HG02610 (cell line): ENCODE measurements at regions not wholly inside any gene's neighbourhood (a gene's known extent, or its start where the extent isn't known, plus 50 kb on each side); places are given as distances from the start of the nearest gene placed in this dataset.
"Not testable (repeated sequence)": the region's sequence is repeated elsewhere in the genome, so short reads cannot be mapped to it uniquely, and the experiment has no call there.

Source experiments
- ATAC-seq: cut with Tn5 transposase; IDR thresholded peaks from one replicate; pipeline ENCODE4 v1.9.1; 2021; ENCODE audit warnings: mild to moderate bottlenecking, moderate library complexity; ENCODE audit not compliant: unreplicated experiment

DNA sequence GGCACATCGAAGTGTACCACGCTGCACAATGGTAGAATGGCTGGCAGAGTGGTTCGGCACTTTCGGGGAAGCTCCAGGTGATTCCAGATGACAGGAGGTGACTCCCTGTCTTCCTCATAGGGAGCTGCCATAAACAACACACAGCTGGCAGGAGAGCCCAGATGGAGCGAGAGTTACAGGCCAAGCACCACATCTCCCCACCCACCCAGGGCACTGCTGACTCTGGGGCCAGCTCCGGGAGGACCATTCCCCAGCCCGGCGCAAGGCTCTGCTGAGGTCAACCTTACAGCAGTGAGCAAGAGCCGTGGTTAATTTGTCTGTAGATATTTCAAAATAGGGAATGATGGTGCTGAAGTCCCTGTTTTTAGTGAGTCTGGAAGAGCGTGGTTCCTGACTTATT, 78.8 kb upstream of the HMGXB4 start:
- ATAC-seq, result no peak

DNA sequence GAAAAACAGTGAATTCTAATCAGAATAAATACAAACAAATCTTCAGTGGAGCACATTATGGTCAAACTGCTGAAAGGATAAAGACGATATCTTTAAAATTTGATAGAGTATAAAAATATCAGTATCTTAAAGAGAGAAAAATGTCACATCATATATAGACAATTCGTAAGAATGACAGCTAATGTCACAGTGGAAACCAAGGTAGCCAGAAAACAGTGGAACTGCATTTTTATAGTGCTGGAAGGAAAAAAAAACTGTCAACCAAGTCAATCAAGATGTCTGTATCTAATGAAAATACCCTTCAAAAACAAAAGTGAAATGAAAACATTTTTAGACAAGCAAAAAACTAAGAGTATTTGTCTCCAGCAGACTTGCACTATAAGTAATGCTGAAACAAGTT, 73.4 kb upstream of the HMGXB4 start:
- ATAC-seq, result no peak

DNA sequence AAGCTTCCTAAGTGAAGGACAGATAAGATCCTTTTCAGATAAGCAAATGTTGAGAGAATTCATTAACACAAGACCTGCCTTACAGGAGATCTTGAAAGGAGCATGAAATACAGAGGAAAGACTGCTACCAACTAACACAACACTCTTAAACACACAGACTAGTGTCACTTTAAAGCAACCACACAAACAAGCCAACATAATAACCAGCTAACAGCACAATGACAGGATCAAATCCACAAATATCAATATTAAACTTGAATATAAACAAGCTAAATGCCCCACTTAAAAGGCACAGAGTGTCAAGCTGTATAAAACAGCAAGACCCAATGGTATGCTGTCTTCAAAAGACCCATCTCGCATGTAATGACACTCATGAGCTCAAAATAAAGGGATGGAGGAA, 70.8 kb upstream of the HMGXB4 start:
- ATAC-seq, result no peak

DNA sequence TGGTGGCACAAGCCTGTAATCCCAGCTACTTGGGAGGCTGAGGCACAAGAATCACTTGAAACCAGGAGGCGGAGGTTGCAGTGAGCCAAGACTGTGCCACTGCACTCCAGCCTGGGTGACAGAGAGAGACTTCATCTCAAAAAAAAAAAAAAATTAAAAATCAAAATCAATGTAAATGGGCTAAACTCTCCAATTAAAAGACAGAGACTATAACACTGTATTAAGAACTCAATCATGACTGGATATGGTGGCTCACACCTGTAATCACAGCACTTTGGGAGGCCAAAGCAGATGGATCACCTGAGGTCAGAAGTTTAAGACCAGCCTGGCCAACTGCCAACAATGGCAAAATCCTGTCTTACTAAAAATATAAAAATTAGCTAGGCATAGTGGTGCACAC, 68.4 kb upstream of the HMGXB4 start:
- not testable (repeated sequence) for ATAC-seq

DNA sequence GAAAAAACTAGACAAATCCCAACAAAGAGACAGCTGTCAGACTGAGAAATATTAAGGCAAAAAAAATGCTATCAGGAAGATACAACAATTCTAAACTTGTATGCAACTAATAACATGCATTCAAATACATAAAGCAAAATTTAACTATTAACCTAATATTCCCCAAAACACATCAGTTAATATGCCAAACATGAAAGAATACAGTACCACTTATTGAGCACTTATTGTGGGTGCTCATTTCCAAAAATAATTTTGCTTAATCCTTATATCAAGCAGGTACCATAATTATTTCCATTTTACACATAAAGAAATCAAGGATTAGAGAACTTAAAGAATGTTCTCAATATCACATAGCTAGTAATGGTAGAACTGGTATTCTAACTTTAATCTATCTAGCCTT, 67.7 kb upstream of the HMGXB4 start:
- ATAC-seq, result no peak

DNA sequence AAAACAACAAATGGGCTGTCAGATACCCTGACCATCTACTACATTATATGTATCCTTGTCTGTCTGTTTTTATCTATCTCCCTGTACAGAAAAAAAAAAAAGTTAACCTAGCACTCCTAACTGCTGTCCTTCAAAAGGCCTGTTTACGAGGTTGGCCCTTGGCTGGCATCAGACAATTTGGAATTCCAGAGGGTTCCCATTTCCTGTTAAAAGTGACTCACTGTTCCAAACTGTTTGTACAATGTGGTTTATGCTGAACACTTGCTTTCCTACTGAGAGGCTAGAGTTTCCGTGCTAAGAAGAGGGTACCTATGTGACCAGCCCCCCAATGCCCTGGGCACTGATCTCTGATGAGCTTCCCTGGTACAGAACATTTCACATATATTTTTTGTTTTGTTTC, 65.9 kb upstream of the HMGXB4 start:
- no peak for ATAC-seq

DNA sequence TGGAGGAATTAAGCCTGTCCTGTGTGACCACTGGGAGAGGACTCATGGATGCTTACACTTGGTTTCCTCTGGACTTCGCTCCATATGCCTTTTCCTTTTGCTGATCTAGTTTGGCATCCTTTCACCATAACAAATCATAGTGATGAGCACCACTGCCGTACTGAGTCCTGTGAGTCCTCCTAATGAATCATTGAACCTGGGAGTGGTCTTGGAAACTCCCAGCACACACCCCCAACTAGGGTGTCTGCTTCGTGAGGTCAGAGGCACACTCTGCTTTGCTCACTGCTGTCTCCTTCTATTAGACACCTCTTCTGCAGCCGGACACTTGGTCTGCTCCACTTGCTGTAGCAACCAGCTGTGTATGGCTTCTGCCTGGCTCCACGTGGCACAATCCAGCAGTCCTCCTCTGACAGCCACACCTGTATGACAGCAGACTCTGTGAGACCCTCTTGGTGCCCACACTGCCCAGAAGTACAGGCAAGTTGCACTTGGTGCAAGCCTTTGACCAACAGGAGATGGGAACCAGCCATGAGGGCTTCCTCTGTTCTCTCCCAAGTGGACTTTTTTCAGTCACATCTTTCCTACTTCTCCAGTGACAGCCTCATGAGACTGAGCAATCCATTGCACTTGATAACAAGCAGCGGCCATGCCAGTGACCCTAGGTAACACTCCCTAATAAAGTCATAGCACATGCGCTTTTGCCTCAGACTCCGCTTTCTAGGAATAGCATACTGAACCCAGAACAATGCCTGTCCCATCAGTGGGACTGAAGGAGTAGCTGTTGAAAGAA, 65.0 kb upstream of the HMGXB4 start:
- ATAC-seq, result no peak

DNA sequence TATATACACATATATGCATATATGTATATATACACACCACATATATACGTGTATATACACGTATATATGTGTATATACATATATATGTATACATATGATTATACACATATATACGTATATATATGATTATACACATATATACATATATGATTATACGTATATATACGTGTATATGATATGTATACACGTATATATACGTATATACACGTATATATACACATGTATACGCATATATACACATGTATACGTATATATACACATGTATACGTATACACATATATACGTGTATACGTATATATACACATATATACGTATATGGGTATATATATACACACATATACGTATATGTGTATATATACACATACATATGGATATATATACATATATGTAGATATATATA, 62.1 kb upstream of the HMGXB4 start:
- no peak for ATAC-seq

DNA sequence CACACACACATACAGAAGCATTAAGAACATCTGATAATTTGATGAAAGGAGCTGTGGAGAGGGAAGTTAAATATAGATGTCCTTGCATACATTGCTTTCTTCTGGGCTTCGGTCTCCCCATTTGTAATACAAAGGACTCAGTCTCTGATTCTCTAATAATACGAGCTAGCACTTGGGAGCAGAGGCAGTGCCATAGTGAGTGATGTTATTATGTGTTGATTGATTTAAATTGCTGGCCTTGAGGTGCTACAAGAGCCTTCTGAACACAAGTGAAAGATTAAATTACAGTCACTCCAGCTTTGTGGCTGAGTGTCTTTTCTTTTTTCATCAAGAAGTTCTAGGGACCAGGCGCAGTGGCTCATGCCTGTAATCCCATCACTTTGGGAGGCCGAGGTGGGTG, 61.5 kb upstream of the HMGXB4 start:
- ATAC-seq, result no peak

DNA sequence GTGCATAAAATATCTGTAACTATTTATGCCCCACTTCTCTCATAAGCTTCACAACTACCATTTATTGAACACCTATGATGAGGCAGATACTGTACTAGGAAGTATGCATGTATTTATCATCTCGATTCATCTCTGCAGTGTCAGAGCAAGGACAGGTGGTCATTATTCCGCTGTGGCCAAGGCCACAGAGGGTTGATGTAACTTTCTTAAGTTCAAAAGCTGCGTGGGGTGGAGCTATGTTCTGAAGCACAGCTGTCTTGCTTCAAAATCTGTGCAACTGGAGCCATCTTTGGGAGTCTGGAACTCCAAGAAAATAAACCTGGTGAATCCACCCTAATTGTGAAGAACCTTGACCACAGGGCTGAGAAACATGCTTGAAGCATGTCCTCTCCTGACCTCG, 60.2 kb upstream of the HMGXB4 start:
- ATAC-seq, result no peak

DNA sequence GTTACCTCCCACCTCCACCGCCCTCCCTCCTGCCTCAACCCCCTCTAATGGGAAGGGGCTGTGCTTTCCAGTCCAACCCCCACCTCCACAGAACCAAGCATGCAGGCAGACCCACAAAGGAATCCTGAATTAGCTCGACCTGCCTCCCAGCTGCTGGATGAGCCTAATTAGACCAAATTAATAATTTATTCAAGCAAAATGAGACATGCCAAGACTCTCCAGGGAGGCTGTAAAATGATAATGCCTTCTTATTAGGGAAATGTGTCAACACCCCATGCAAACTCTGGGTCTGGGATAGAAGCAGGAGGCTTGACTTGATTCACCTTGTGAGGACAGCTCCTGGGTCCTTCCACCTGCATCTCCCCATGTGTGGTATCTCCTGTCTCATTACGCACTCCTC, 59.4 kb upstream of the HMGXB4 start:
- ATAC-seq, result no peak

DNA sequence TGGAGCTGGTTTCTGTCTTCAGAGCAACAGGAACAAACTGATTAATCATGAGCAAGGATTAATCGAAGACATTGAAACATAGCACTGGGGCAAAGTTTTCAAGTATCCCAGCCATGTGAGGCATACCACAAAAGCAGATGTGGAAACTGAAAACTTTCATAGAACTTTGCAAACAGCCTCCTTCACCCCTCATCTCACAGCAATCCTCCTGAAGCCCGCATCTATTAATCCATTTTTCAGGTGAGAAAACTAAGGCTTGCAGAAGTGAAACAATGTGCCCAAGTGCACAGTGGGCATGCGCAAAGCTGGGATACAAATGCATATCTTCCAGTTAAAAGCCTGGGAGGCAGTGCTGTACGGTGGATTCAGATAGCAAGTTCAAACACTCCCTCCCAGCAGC, 58.6 kb upstream of the HMGXB4 start:
- ATAC-seq, result no peak

DNA sequence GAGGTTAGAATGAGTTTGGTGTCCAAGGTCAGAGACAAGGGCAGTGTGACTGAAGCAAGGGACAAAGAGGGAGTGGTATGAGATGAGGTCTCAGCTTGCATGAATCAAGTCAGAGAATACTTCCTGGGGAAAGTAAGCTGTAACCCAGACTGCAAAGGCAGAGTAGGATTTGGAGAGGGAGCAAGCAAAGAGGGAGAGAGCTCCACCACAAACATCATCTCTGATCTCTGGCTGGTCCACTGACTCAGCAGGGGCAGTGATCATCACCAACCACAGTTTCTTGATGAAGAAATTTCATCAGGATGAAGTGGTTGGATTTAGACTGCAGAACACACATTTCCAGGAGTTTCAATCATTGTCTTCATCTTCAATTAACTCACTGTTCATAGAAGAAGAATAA, 54.9 kb upstream of the HMGXB4 start:
- no peak for ATAC-seq

DNA sequence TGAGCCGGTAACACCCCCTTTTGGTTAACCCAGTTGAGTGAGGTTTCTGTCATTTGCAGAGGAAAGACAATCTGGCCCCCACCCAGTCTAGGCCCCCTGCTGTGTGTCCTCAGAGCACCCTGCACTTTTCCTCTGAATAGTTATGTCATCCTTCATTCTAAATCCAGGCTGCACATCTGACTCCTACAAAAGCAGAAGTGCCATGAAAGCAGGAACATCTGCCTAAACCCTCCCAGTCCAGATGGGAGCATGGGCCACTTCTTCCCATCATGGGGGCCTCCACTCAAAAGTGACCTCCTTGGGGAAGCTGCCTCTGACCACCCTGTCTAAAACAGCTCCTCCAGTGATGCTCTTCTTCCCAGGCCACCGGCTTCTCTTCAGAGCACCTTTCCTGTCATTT, 53.7 kb upstream of the HMGXB4 start:
- no peak for ATAC-seq

DNA sequence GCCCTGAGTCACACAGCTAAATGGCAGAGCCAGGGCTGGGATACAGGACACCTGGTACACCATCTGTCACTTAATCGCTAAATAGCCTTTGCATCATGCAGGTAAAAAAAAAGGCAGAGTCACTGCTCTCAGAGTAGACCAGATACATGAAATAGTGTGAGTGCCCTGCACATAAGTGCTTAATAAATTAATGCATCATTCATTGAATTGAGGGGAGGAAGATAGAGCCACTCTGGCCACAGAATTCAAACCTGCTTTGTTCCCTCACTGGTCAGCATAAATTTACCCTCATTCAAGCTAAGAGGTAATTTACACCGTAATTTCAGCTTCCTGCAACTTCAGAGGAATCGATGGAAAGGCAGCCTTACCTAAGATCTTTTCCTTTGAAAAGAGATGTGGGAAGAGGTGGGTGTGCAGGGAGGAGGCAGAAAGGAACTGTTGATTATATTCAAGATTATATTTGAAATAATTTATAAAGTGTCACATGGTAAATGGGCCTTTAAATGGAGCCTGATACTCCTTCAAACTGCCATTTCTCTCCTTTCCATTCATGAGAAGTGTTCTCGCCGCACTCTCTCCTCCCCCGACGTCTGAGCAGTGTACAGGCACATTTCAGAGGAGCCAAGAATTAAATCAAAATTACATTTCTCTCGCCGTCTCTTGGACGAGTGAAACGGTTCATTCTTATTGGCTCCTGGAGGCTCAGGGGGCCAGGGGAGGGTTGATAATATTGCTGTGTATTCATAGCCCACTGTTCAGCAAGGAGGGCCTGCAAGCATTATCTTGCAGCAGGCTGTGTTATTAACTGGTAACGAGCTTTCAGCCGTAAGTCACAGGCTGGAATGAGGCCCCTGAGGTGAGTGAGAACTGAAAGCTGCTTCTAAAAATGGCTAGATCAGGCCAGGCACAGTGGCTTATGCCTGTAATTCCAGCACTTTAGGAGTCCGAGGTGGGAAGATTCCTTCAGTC, 52.2 kb upstream of the HMGXB4 start:
- no peak for ATAC-seq

DNA sequence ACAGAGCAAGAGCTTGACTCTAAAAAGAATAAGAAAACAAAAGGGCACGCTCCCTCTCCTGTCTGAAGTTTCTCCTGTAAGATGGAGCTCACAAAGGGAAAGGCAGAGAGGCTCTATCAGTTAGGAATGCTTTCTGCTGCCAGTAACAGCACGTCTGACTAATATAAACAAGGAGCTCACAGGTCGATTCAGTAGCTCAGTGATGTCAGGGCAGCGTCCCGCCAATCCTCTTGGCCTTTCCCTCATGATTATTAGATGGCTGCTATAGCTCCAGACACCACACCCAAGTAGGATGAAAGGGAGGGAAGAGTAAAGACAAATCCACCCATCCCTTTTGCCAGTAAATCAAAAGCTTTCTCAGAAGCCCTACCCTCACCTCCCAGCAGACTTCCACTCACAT, 51.3 kb upstream of the HMGXB4 start:
- ATAC-seq, result no peak

DNA sequence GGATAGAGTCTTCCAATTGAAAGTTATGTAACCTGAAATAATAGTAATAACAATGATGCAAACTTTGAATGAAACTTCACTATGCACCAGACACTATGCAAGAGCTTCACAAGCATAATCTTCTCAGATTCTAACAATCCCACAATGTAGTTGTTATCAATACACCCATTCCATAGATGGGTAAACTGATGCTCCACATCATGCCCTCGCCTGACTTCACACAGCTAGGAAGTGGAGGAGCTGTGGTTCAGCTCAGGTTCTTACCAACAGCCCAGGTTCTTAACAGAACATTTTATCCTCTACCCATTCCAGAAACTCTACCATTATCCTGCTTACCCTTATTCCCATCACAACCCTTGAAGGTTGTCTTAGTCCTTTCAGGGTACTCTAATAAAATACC, 50.4 kb upstream of the HMGXB4 start:
- no peak for ATAC-seq
